HEK293 (cell line): ENCODE measurements at regions not wholly inside any gene's neighbourhood (a gene's known extent, or its start where the extent isn't known, plus 50 kb on each side); places are given as distances from the start of the nearest gene placed in this dataset.

Experiments
- HOXC10 ChIP-seq: sonication (generic); formaldehyde crosslinking; IDR thresholded peaks from 2 replicates; pipeline ENCODE4 v1.8.1; 2023; ENCODE audit warnings: mild to moderate bottlenecking, missing genetic modification reagents
- OVOL3 ChIP-seq: fragments of 450-650 bp; formaldehyde crosslinking; IDR thresholded peaks from 2 replicates; pipeline ENCODE4 v1.5.1; 2016; ENCODE audit warnings: missing biosample characterization, missing genetic modification characterization
- RBAK ChIP-seq: fragments of 450-650 bp; formaldehyde crosslinking; IDR thresholded peaks from 2 replicates; pipeline ENCODE4 v1.5.1; 2016; ENCODE audit warnings: missing biosample characterization, missing genetic modification characterization
- SALL2 ChIP-seq: fragments of 450-650 bp; formaldehyde crosslinking; IDR thresholded peaks from 2 replicates; pipeline ENCODE4 v1.5.0; 2017; ENCODE audit warnings: missing biosample characterization, mild to moderate bottlenecking, missing genetic modification characterization, borderline replicate concordance
- TRIM28 ChIP-seq: IDR thresholded peaks from 2 replicates; pipeline ENCODE4 v1.6.1; 2011; ENCODE audit warnings: low read length, control low read depth, borderline replicate concordance
- ZBTB48 ChIP-seq: fragments of 450-650 bp; formaldehyde crosslinking; IDR thresholded peaks from 2 replicates; pipeline ENCODE4 v1.5.1; 2016; ENCODE audit warnings: missing biosample characterization, missing genetic modification characterization
- ZFP41 ChIP-seq: fragments of 450-650 bp; formaldehyde crosslinking; IDR thresholded peaks from 2 replicates; pipeline ENCODE4 v1.5.1; 2016; ENCODE audit warnings: missing biosample characterization, missing genetic modification characterization, borderline replicate concordance
- ZNF114 ChIP-seq: fragments of 450-650 bp; formaldehyde crosslinking; IDR thresholded peaks from 2 replicates; pipeline ENCODE4 v1.5.0; 2017; ENCODE audit warnings: missing biosample characterization, missing genetic modification characterization
- ZNF132 ChIP-seq: fragments of 450-650 bp; formaldehyde crosslinking; IDR thresholded peaks from 2 replicates; pipeline ENCODE4 v1.5.1; 2017; ENCODE audit warnings: missing biosample characterization, missing genetic modification characterization, borderline replicate concordance
- ZNF239 ChIP-seq: fragments of 450-650 bp; formaldehyde crosslinking; IDR thresholded peaks from 2 replicates; pipeline ENCODE4 v1.5.1; 2016; ENCODE audit warnings: missing biosample characterization, missing genetic modification characterization
- ZNF248 ChIP-seq: fragments of 450-650 bp; formaldehyde crosslinking; IDR thresholded peaks from 2 replicates; pipeline ENCODE4 v1.5.1; 2017; ENCODE audit warnings: missing biosample characterization, missing genetic modification characterization
- ZNF274 ChIP-seq, 2 experiments: fragments of 200-500 bp in 1 of 2; fragments of 450-650 bp in 1 of 2; sonication (Bioruptor generic) in 1 of 2; formaldehyde crosslinking in 1 of 2; IDR thresholded peaks; 2 replicates each; pipeline versions ENCODE4 v1.5.1 to v1.6.1; 2014 to 2016; ENCODE audit warnings: borderline replicate concordance in 1 of 2, inconsistent platforms in 1 of 2, low read length in 1 of 2, missing biosample characterization in 1 of 2, missing genetic modification characterization in 1 of 2
- ZNF292 ChIP-seq: fragments of 450-650 bp; formaldehyde crosslinking; IDR thresholded peaks from 2 replicates; pipeline ENCODE4 v1.5.1; 2016; ENCODE audit warnings: low read depth, missing biosample characterization, missing genetic modification characterization, borderline replicate concordance
- ZNF48 ChIP-seq: fragments of 450-650 bp; formaldehyde crosslinking; IDR thresholded peaks from 2 replicates; pipeline ENCODE4 v1.5.1; 2016; ENCODE audit warnings: missing biosample characterization, missing genetic modification characterization
- ZNF654 ChIP-seq: fragments of 450-650 bp; formaldehyde crosslinking; IDR thresholded peaks from 2 replicates; pipeline ENCODE4 v1.5.1; 2016; ENCODE audit warnings: low read depth, missing biosample characterization, missing genetic modification characterization
- ZNF660 ChIP-seq: fragments of 450-650 bp; IDR thresholded peaks from 2 replicates; pipeline ENCODE4 v1.5.1; 2018; ENCODE audit warnings: missing biosample characterization, mild to moderate bottlenecking, missing genetic modification characterization
- ZNF701 ChIP-seq: fragments of 450-650 bp; formaldehyde crosslinking; IDR thresholded peaks from 2 replicates; pipeline ENCODE4 v1.5.1; 2016; ENCODE audit warnings: missing biosample characterization, missing genetic modification characterization
- ZNF830 ChIP-seq: fragments of 450-650 bp; IDR thresholded peaks from 2 replicates; pipeline ENCODE4 v1.5.0; 2018; ENCODE audit warnings: missing biosample characterization, missing genetic modification characterization, low read depth, mild to moderate bottlenecking, moderate library complexity
- TF ChIP-seq, protein P1 (sequence below): fragments of 450-650 bp; formaldehyde crosslinking; IDR thresholded peaks from 2 replicates; pipeline ENCODE4; 2016; ENCODE audit warnings: missing biosample characterization, missing genetic modification characterization
- TF ChIP-seq, protein P2 (sequence below): fragments of 450-650 bp; formaldehyde crosslinking; IDR thresholded peaks from 2 replicates; pipeline ENCODE4 v1.5.1; 2016; ENCODE audit warnings: missing biosample characterization, missing genetic modification characterization
- TF ChIP-seq, protein P3 (sequence below): fragments of 450-650 bp; formaldehyde crosslinking; IDR thresholded peaks from 2 replicates; pipeline ENCODE4 v1.5.1; 2016; ENCODE audit warnings: missing biosample characterization, missing genetic modification characterization
- TF ChIP-seq, protein P4 (sequence below): fragments of 450-650 bp; formaldehyde crosslinking; optimal IDR thresholded peaks from 2 replicates; pipeline ENCODE3; 2016; ENCODE audit warnings: missing biosample characterization, mild to moderate bottlenecking, missing genetic modification characterization
- TF ChIP-seq, protein P5 (sequence below): fragments of 450-650 bp; formaldehyde crosslinking; IDR thresholded peaks from 2 replicates; pipeline ENCODE4 v1.5.1; 2016; ENCODE audit warnings: missing biosample characterization, missing genetic modification characterization
- TF ChIP-seq, protein P6 (sequence below): fragments of 450-650 bp; formaldehyde crosslinking; IDR thresholded peaks from 2 replicates; pipeline ENCODE4 v1.5.1; 2016; ENCODE audit warnings: missing biosample characterization, missing genetic modification characterization

DNA sequence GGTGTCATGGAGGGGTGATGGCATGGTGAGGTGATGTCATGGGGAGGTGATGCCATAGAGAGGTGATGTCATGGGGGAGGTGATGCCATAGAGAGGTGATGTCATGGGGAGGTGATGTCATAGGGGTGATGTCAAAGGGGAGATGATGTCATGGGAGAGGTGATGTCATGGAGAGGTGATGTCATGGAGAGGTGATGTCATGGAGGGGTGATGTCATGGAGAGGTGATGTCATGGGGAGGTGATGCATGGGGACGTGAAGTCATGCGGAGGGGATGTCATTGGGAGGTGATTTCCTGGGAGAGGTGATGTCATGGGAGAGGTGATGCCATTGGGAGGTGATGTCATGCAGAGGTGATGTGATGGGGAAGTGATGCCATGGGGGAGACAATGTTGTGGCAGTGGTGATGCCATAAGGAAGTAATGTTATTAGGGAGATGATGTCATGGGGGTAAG, 92.1 kb upstream of the C1orf174 start (continued):
- TF ChIP-seq, protein P1, sequence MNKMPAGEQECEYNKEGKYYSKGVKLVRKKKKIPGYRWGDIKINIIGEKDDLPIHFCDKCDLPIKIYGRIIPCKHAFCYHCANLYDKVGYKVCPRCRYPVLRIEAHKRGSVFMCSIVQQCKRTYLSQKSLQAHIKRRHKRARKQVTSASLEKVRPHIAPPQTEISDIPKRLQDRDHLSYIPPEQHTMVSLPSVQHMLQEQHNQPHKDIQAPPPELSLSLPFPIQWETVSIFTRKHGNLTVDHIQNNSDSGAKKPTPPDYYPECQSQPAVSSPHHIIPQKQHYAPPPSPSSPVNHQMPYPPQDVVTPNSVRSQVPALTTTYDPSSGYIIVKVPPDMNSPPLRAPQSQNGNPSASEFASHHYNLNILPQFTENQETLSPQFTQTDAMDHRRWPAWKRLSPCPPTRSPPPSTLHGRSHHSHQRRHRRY: 0 out of 2 replicates have a peak, but pooled peaks have one; percentile 18
- TF ChIP-seq TRIM28 (no peak), ZNF132 (tag by site-specific recombination) (no peak), HOXC10 (no peak), SALL2 (peak; percentile 100), ZBTB48 (tag by site-specific recombination) (peak; percentile 64), ZNF701 (tag by site-specific recombination) (peak; percentile 44; the same call in 1 of the 2 replicates), ZNF239 (tag by site-specific recombination) (0 out of 2 replicates have a peak, but pooled peaks have one; percentile 62), OVOL3 (peak; percentile 53; the same call in 1 of the 2 replicates), ZNF292 (tag by site-specific recombination) (no peak), ZNF830 (tag by site-specific recombination) (no peak), ZNF274 (IDR thresholded peaks at IDR 0.05; ENCODE audit: low read length) (no peak), ZNF274 (tag by site-specific recombination; IDR thresholded peaks at IDR 0.05; ENCODE audit: borderline replicate concordance) (no peak), RBAK (tag by site-specific recombination) (peak; percentile 94), ZNF654 (tag by site-specific recombination) (no peak; the same call in 1 of the 2 replicates), ZFP41 (tag by site-specific recombination) (no peak), ZNF114 (tag by site-specific recombination) (peak; percentile 99), ZNF48 (tag by site-specific recombination) (no peak), ZNF660 (tag by site-specific recombination) (0 out of 2 replicates have a peak, but pooled peaks have one; percentile 14), ZNF248 (tag by site-specific recombination) (peak; percentile 93)
- TF ChIP-seq, protein P2, sequence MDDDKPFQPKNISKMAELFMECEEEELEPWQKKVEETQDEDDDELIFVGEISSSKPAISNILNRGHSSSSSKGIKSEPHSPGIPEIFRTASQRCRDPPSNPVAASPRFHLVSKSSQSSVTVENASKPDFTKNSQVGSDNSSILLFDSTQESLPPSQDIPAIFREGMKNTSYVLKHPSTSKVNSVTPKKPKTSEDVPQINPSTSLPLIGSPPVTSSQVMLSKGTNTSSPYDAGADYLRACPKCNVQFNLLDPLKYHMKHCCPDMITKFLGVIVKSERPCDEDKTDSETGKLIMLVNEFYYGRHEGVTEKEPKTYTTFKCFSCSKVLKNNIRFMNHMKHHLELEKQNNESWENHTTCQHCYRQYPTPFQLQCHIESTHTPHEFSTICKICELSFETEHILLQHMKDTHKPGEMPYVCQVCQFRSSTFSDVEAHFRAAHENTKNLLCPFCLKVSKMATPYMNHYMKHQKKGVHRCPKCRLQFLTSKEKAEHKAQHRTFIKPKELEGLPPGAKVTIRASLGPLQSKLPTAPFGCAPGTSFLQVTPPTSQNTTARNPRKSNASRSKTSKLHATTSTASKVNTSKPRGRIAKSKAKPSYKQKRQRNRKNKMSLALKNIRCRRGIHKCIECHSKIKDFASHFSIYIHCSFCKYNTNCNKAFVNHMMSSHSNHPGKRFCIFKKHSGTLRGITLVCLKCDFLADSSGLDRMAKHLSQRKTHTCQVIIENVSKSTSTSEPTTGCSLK (tag by site-specific recombination): no peak; the same call in 1 of the 2 replicates
- TF ChIP-seq, protein P3, sequence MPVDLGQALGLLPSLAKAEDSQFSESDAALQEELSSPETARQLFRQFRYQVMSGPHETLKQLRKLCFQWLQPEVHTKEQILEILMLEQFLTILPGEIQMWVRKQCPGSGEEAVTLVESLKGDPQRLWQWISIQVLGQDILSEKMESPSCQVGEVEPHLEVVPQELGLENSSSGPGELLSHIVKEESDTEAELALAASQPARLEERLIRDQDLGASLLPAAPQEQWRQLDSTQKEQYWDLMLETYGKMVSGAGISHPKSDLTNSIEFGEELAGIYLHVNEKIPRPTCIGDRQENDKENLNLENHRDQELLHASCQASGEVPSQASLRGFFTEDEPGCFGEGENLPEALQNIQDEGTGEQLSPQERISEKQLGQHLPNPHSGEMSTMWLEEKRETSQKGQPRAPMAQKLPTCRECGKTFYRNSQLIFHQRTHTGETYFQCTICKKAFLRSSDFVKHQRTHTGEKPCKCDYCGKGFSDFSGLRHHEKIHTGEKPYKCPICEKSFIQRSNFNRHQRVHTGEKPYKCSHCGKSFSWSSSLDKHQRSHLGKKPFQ (tag by site-specific recombination): no peak
- TF ChIP-seq, protein P4, sequence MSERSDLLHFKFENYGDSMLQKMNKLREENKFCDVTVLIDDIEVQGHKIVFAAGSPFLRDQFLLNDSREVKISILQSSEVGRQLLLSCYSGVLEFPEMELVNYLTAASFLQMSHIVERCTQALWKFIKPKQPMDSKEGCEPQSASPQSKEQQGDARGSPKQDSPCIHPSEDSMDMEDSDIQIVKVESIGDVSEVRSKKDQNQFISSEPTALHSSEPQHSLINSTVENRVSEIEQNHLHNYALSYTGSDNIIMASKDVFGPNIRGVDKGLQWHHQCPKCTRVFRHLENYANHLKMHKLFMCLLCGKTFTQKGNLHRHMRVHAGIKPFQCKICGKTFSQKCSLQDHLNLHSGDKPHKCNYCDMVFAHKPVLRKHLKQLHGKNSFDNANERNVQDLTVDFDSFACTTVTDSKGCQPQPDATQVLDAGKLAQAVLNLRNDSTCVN: peak; percentile 36
- TF ChIP-seq, protein P5, sequence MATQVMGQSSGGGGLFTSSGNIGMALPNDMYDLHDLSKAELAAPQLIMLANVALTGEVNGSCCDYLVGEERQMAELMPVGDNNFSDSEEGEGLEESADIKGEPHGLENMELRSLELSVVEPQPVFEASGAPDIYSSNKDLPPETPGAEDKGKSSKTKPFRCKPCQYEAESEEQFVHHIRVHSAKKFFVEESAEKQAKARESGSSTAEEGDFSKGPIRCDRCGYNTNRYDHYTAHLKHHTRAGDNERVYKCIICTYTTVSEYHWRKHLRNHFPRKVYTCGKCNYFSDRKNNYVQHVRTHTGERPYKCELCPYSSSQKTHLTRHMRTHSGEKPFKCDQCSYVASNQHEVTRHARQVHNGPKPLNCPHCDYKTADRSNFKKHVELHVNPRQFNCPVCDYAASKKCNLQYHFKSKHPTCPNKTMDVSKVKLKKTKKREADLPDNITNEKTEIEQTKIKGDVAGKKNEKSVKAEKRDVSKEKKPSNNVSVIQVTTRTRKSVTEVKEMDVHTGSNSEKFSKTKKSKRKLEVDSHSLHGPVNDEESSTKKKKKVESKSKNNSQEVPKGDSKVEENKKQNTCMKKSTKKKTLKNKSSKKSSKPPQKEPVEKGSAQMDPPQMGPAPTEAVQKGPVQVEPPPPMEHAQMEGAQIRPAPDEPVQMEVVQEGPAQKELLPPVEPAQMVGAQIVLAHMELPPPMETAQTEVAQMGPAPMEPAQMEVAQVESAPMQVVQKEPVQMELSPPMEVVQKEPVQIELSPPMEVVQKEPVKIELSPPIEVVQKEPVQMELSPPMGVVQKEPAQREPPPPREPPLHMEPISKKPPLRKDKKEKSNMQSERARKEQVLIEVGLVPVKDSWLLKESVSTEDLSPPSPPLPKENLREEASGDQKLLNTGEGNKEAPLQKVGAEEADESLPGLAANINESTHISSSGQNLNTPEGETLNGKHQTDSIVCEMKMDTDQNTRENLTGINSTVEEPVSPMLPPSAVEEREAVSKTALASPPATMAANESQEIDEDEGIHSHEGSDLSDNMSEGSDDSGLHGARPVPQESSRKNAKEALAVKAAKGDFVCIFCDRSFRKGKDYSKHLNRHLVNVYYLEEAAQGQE: no peak
- TF ChIP-seq, protein P6, sequence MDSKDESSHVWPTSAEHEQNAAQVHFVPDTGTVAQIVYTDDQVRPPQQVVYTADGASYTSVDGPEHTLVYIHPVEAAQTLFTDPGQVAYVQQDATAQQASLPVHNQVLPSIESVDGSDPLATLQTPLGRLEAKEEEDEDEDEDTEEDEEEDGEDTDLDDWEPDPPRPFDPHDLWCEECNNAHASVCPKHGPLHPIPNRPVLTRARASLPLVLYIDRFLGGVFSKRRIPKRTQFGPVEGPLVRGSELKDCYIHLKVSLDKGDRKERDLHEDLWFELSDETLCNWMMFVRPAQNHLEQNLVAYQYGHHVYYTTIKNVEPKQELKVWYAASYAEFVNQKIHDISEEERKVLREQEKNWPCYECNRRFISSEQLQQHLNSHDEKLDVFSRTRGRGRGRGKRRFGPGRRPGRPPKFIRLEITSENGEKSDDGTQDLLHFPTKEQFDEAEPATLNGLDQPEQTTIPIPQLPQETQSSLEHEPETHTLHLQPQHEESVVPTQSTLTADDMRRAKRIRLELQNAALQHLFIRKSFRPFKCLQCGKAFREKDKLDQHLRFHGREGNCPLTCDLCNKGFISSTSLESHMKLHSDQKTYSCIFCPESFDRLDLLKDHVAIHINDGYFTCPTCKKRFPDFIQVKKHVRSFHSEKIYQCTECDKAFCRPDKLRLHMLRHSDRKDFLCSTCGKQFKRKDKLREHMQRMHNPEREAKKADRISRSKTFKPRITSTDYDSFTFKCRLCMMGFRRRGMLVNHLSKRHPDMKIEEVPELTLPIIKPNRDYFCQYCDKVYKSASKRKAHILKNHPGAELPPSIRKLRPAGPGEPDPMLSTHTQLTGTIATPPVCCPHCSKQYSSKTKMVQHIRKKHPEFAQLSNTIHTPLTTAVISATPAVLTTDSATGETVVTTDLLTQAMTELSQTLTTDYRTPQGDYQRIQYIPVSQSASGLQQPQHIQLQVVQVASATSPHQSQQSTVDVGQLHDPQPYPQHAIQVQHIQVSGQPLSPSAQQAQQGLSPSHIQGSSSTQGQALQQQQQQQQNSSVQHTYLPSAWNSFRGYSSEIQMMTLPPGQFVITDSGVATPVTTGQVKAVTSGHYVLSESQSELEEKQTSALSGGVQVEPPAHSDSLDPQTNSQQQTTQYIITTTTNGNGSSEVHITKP (tag by site-specific recombination): peak; percentile 24; the same call in 1 of the 2 replicates
